Lower lobe of right lung (tissue), 2 donors: ENCODE measurements at regions not wholly inside any gene's neighbourhood (a gene's known extent, or its start where the extent isn't known, plus 50 kb on each side); places are given as distances from the start of the nearest gene placed in this dataset.

Experiments used
- ATAC-seq, 2 donors: fragments of 200-7000 bp; cut with Tn5 transposase; one replicate each; pipeline ENCODE4 v1.9.1; 2020 to 2022; ENCODE audit warnings: mild to moderate bottlenecking in 2 of 2, moderate library complexity in 2 of 2
- DNase-seq: peaks from one replicate; pipeline ENCODE4 v3.0.0-alpha.2; 2020
- H3K27ac ChIP-seq: fragments of 200-600 bp; one replicate; pipeline ENCODE4 v1.8.0; 2022
- H3K27me3 ChIP-seq: fragments of 200-600 bp; one replicate; pipeline ENCODE4 v1.8.0; 2022; ENCODE audit warnings: low read depth
- H3K36me3 ChIP-seq: fragments of 200-600 bp; one replicate; pipeline ENCODE4 v1.8.0; 2022; ENCODE audit warnings: mild to moderate bottlenecking
- H3K4me1 ChIP-seq: fragments of 200-600 bp; one replicate; pipeline ENCODE4 v1.8.0; 2022
- H3K4me3 ChIP-seq: fragments of 200-600 bp; one replicate; pipeline ENCODE4 v1.8.0; 2022; ENCODE audit warnings: mild to moderate bottlenecking
- H3K9me3 ChIP-seq: fragments of 200-600 bp; one replicate; pipeline ENCODE4 v1.8.0; 2022
- CTCF ChIP-seq: fragments of 200-600 bp; IDR thresholded peaks from one replicate; pipeline ENCODE4 v1.8.0; 2022; ENCODE audit warnings: antibody characterized with exemption, mild to moderate bottlenecking
- intact Hi-C: fragments of 100-400 bp; cut with DNase I; formaldehyde crosslinking; loops from one replicate; pipeline ENCODE4 v1.11.0; 2022
- donor health status: DM: no; HTN: yes; CAD: no; lungs with severe emphysema.

- intact Hi-C loops = no loop called here
- no peak overlapping the region for H3K4me3 ChIP-seq
- H3K27ac ChIP-seq = no peak overlapping the region
- no peaks in the 10 kb centered on the region for H3K4me1 ChIP-seq
- ATAC-seq = no peak
- H3K27me3 ChIP-seq = no peaks in the 10 kb centered on the region
- TF ChIP-seq CTCF = no peak
- H3K9me3 ChIP-seq = no peaks in the 10 kb centered on the region
- no peaks in the 10 kb centered on the region for H3K36me3 ChIP-seq
- DNase-seq = no peak
Observed at GRCh38 chr12:93103154-93103553, 174.1 kb upstream of the EEA1 start.

GRCh38 chr12:93104535-93104934 is 175.4 kb upstream of the EEA1 start:
- Histone ChIP-seq H3K27ac (no peak overlapping the region), H3K9me3 (no peaks in the 10 kb centered on the region), H3K36me3 (no peaks in the 10 kb centered on the region), H3K4me1 (no peaks in the 10 kb centered on the region), H3K4me3 (no peak overlapping the region), H3K27me3 (no peaks in the 10 kb centered on the region)
- intact Hi-C loops = no loop called here
- DNase-seq (no peak), ATAC-seq (no peak)
- no peak for TF ChIP-seq CTCF

- ATAC-seq (no peak), DNase-seq (no peak)
- no peaks in the 10 kb centered on the region for H3K4me1 ChIP-seq
- H3K36me3 ChIP-seq = no peaks in the 10 kb centered on the region
- intact Hi-C loops = no loop called here
- H3K27ac ChIP-seq = no peak overlapping the region
- no peak overlapping the region for H3K4me3 ChIP-seq
- no peaks in the 10 kb centered on the region for H3K27me3 ChIP-seq
- H3K9me3 ChIP-seq = no peaks in the 10 kb centered on the region
- TF ChIP-seq CTCF = no peak
Observed at GRCh38 chr12:93106910-93107309, 177.8 kb upstream of the EEA1 start.

- Histone ChIP-seq H3K36me3 (no peaks in the 10 kb centered on the region), H3K27ac (no peak overlapping the region), H3K9me3 (no peaks in the 10 kb centered on the region), H3K4me3 (no peak overlapping the region), H3K4me1 (no peaks in the 10 kb centered on the region), H3K27me3 (no peaks in the 10 kb centered on the region)
- ATAC-seq = no peak
- intact Hi-C loops = no loop called here
- no peak for DNase-seq
- no peak for TF ChIP-seq CTCF
Observed at GRCh38 chr12:93107514-93108312, 178.6 kb upstream of the EEA1 start.

GRCh38 chr12:93108985-93109384 is 179.9 kb upstream of the EEA1 start:
- ATAC-seq = no peak
- Histone ChIP-seq H3K4me3 (no peak overlapping the region), H3K27ac (no peak overlapping the region), H3K4me1 (no peaks in the 10 kb centered on the region), H3K27me3 (no peaks in the 10 kb centered on the region), H3K36me3 (no peaks in the 10 kb centered on the region), H3K9me3 (no peaks in the 10 kb centered on the region)
- no peak for DNase-seq
- intact Hi-C loops = no loop called here
- TF ChIP-seq CTCF = no peak
